ENCODE measurements at regions not wholly inside any gene's neighbourhood (a gene's known extent, or its start where the extent isn't known, plus 50 kb on each side); places are given as distances from the start of the nearest gene placed in this dataset.

DNA sequence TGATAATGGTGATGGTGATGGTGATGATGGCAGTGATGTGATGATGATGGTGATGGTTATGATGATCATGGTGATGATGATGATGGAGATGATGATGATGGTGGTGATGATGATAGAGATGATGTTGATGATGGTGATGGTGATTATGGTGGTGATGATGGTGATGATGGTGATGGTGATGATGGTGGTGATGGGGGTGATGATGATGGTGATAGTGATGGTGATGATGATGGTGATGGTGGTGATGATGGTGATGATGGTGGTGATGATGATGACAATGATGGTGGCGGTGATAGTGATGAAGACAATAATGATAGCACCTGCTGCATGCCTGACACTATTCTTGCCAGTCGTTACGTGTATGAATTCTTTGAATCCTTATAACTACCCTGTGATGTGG is 317.9 kb upstream of the AJAP1 start:
- intact Hi-C loops (cut with DNase I, micrococcal nuclease) = no loop called here
- ATAC-seq (no peak), DNase-seq (no peak)

- no peak for ATAC-seq
- DNase-seq = no peak
- intact Hi-C loops (cut with DNase I, micrococcal nuclease) = no loop called here
Observed at GRCh38 chr1:4341421-4341820, 313.0 kb upstream of the AJAP1 start.

DNA sequence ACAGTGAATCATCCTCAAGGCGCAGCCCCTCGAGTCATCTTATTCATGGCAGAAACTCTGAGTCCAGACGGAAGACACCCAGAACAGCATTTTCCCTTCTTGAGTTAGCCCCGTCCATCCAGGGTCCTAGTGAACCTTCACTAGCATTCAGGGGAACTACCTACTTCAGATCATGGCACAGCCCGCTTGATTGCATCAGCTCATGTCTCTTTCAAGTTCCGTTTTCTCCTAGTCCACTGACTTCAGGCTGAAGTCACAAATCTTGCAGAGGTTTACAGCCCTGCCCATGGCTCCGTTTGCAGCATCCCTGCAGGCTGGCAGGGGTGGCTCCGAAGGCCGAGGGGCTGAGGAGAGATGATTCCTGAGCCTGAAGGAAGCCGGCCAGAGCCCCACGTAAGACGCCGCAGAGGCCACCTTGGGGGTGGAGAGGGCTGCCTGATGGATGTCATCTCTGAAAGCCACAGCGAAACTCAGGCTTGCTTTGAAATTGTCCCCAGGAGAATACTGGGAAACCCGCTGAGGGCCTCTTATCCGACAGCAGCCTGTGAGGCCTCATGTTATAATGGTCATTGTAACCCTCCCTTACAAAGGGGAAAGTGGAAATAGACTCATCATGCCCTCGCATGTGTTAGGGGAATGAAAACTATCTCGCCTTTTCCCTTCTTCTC is 310.2 kb upstream of the AJAP1 start:
- ATAC-seq (no peak), DNase-seq (no peak)
- intact Hi-C loops (cut with DNase I, micrococcal nuclease) = no loop called here

DNA sequence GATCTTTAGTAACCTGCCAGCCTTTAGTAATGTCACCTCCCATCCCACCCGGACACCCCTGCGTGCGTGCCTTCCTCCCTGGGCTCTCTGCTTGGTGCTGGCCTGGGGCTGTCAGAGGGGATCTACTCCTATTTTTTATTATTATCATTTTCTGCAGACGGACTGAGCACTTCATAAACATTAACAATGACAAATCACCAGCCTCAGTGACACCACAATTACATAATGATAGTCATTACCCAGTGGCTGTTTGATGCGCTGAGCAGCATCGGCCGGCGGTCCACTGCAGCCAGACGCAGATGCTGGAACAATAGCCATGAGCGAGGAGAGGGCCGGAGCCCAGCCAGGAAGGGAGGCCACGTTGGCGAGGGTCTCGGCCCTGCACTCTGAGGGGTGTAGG is 309.3 kb upstream of the AJAP1 start:
- ATAC-seq (no peak), DNase-seq (no peak)
- intact Hi-C loops (cut with DNase I, micrococcal nuclease) = no loop called here

DNA sequence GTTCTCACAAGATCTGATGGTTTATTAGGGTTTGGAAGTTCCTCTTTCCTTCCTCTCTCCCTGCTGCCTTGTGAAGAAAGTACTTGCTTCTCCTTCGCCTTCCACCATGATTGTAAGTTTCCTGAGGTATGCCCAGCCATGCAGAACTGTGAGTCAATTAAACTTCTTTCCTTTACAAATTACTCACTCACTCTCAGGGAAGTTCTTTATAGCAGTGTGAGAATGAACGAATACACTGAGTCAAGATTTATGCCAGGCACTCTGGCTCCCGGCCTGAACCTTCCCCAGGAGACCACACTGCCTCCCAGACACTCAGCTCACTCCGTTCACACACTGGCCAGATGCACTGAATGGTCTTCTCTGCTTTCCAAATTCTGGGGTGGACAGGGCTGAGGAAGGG is 308.3 kb upstream of the AJAP1 start:
- intact Hi-C loops (cut with DNase I, micrococcal nuclease) = no loop called here
- ATAC-seq (no peak), DNase-seq (no peak)

DNA sequence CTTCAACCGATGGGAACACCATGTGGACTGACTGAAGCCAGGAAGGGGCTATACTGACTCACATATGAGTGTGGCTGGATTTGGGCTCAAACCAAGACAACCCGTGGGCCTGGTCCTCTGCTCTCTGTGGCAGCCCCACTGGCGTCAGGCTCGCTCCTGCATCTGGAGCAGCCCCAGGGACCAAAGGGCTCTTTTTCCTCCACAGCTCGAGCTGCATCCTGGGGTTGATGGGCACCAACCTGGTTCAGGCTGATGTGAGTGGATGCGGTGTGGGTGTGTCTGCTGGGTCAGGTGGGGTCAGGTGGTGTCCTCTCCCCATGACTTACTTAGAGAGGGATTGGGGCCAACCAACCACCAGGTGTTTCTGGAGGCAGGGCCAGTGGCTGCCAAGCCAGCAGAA is 303.0 kb upstream of the AJAP1 start:
- ATAC-seq (no peak), DNase-seq (no peak)
- intact Hi-C loops (cut with DNase I, micrococcal nuclease) = no loop called here

DNA sequence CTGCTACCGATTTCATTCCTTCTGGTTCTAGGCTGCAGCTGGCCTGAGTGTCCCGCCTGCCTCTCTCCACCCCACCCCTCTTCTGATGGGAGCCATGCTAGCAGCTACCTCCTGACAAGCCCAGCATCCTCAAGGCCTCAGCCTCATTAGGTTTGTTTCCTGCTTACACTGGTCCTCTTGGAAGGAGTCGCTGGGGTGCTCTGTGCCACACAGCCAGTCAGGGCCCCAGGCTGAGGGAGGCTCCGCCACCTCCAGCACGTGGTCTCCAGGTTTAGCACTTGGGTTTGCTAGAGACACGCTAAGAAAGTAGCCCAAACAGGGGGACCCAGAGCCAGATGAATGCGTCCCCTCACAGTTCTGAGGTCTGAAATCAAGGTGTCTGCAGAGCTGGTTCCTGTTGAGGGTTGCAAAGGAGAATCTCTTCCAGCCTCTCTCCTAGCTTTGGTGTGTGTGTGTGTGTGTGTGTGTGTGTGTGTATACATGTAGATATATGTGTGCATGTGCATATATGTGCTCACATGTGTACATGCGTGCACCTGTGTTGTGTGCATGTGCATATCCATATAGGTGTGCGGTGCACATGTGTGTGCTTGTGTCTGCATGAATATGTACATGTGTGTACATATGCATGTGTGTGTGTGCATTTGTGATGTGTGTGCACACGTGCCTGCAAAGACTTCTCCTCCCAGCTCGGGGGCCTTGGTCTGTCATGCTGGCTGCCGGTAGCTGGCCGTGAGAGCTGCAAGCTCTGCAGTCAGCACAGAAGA is 301.1 kb upstream of the AJAP1 start:
- intact Hi-C loops (cut with DNase I, micrococcal nuclease) = no loop called here
- no peak for ATAC-seq
- DNase-seq = no peak

GRCh38 chr1:4355839-4356238 is 298.6 kb upstream of the AJAP1 start:
- no peak for DNase-seq
- intact Hi-C loops (cut with DNase I, micrococcal nuclease) = no loop called here
- ATAC-seq = no peak

DNA sequence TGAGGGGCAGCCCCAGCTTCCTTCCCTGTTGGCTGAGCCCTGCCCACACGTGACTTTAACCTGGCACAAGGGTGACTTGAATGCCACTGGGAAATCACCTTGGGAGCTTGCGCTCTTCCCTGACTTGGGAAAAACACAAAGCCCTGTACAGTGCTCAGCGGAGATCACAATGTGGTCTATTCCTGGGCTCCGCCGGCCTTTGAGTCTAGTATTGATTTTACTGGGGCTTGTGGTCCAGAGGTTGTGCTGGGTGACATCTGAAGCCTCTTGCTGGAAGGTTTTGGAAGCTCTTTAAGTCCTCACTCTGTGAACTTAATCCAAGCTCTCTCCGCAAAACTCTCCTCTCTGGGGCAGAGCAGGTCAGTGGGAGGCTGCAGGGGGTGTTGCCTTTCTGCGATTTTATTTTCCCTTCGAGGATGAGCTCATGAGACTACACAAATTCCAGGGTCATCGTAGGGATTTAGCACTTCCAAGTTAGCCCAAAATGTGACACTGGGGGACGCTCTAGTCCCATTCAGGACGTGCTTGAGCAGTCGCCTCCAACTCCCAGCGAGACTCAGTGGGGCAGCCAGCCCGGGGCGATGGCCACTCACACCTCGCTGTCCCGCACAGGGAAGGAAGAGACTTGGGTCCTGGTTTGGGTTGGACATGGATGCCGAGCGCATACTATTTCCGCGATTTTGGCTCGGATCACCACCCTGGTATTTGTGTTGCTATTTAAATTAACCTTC is 291.9 kb upstream of the AJAP1 start:
- DNase-seq (no peak), ATAC-seq (no peak)
- intact Hi-C loops (cut with DNase I, micrococcal nuclease) = no loop called here

DNA sequence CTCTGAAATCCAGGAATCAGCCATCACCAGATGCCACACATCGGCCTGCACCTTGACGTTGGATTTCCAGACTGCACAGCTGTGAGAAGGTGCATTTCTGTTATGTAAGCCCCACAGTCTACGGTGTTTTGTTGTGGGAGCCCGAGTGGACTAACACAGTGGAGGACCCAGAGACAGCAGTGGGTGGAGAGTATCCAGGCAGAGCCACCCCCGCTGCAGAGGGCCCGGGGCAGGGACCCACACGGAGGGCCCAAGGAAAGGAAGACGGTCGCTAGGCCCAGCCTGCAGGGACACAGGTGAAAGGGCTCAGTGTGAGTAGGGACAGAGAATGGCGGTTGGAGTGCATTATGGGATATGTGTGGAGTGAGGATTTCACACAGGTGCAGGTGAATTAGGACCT is 288.3 kb upstream of the AJAP1 start:
- DNase-seq (no peak), ATAC-seq (no peak)
- intact Hi-C loops (cut with DNase I, micrococcal nuclease) = no loop called here

DNA sequence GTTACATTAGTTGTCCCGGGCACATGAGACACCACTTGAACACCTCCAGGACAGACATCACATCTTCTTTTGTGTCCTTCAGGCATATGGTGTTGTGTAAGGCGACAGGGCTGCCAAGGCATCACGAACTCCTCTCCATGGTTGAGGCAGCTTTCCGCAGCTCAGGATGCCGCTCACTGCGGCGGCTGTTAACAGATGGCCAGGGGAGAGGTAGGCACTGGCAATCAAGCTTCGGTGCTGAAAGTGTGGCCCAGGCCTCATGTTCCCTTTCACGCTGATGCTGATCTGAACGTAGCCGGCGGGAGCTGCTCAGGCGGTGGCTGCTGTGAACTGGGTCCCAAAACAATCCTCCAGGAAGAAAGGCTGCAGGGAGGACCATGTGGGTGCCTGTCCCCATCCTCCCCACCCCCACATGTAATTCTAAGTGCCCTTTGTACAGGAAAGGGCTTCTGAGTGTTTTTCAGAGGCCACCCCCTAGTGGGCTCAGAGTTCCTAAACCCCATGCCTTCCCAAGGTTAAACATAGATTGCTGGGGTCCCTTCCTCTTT is 287.1 kb upstream of the AJAP1 start:
- DNase-seq (no peak), ATAC-seq (no peak)
- intact Hi-C loops (cut with DNase I, micrococcal nuclease) = no loop called here

DNA sequence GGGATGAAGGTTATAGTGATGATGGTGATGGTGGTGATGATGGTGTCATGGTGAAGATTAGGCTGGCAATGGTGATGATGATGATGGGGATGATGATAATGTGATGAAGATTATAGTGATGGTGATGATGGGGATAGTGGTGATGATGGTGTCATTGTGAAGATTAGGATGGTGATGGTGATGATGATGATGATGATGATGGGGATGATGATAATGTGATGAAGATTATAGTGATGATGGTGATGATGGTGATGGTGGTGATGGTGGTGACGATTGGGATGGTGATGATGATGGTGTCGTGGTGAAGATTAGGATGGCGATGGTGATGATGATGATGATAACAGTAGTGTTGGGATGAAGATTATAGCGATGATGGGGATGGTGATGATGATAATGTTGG is 285.1 kb upstream of the AJAP1 start:
- ATAC-seq = no peak
- intact Hi-C loops (cut with DNase I, micrococcal nuclease) = no loop called here

GRCh38 chr1:4371849-4372248 is 282.6 kb upstream of the AJAP1 start:
- ATAC-seq (no peak), DNase-seq (no peak)
- intact Hi-C loops (cut with DNase I, micrococcal nuclease) = no loop called here

More for the DNA sequence above, 285.1 kb upstream of the AJAP1 start:
- DNase-seq = no peak

DNA sequence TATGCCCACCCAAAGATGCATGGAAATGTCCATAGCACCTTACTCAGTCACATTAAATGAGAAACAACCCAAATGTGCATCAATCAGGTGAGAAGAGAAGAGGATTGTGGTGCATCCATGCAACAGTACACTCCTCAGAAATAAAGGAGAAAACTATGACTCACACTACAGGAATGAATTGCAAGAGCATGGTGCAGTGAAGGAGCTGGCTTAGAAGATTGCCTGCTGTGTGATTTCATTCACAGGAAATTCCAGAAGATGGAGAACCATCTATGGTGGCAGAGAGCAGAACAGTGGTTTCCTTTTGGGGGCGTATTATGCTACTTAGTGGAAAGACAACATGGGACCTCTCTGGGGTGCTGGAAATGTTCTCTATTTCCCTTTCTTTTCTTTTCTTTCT is 278.6 kb upstream of the AJAP1 start:
- ATAC-seq = no peak
- DNase-seq = no peak
- intact Hi-C loops (cut with DNase I, micrococcal nuclease) = no loop called here

GRCh38 chr1:4379451-4380175 is 274.8 kb upstream of the AJAP1 start:
- intact Hi-C loops (cut with DNase I, micrococcal nuclease) = no loop called here
- ATAC-seq = no peak
- DNase-seq = no peak

- intact Hi-C loops (cut with DNase I, micrococcal nuclease) = no loop called here
- ATAC-seq = no peak
- DNase-seq = no peak
Observed at GRCh38 chr1:4380564-4381168, 273.7 kb upstream of the AJAP1 start.

GRCh38 chr1:4393191-4393590 is 261.2 kb upstream of the AJAP1 start:
- DNase-seq (no peak), ATAC-seq (no peak)
- intact Hi-C loops (cut with DNase I, micrococcal nuclease) = no loop called here

DNA sequence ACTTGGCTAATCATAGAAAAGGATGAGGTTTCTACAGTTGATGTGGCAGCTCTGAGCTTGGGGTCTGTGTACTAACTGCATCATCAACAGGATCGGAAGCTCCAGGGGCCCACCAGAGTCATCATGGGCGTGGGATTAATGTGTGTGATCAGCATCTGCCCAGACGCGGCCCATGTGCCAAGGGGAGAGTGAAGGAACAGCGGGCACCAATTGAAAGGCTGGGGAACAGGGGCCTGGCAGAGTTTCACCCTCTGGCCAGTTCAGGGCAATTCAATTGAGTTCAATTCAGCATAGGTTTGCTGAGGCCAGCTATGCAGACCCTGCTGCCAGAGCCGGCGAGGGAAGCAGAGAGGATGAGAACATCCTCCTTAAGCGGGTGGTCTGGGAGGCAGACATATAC is 260.0 kb upstream of the AJAP1 start:
- DNase-seq = no peak
- intact Hi-C loops (cut with DNase I, micrococcal nuclease) = no loop called here
- ATAC-seq = no peak

GRCh38 chr1:4395158-4395557 is 259.3 kb upstream of the AJAP1 start:
- intact Hi-C loops (cut with DNase I, micrococcal nuclease) = no loop called here
- DNase-seq (no peak), ATAC-seq (no peak)
